GM12878 (cell line): ENCODE measurements at regions not wholly inside any gene's neighbourhood (a gene's known extent, or its start where the extent isn't known, plus 50 kb on each side); places are given as distances from the start of the nearest gene placed in this dataset.

Experiments used
- ATAC-seq: fragments of 200-7000 bp; cut with Tn5 transposase; 3 replicates; pipeline ENCODE4 v1.9.1; 2020; ENCODE audit warnings: mild to moderate bottlenecking, moderate library complexity
- BruUV-seq: library from RNA; stranded (reverse); fragments of 400-500 nt; replicated peaks from 2 replicates; lab custom pipeline; 2021; lab: Mats Ljungman, UMichigan
- CTCF ChIA-PET: fragments of 300-600 bp; sonication (Branson Sonifier 250); formaldehyde crosslinking; extraction: SDS; loops from one replicate; lab custom pipeline; 2021; ENCODE audit warnings: inconsistent platforms; lab: Yijun Ruan, JAX
- POLR2A ChIA-PET: fragments of 350-600 bp; formaldehyde crosslinking; extraction: SDS; loops from one replicate; lab custom pipeline; 2021; ENCODE audit warnings: inconsistent platforms; lab: Charles Lee
- RAD21 ChIA-PET: fragments of 300-600 bp; sonication (Branson Sonifier 250); formaldehyde crosslinking; loops from one replicate; lab custom pipeline; 2023; ENCODE audit warnings: antibody characterized with exemption; ENCODE audit not compliant: unreplicated experiment; lab: Charles Lee
- SMC1A ChIA-PET: fragments of 300-600 bp; sonication (Branson Sonifier 250); formaldehyde crosslinking; loops from one replicate; lab custom pipeline; 2023; ENCODE audit not compliant: unreplicated experiment, uncharacterized antibody; lab: Charles Lee
- DNase-seq: peaks from one replicate; pipeline ENCODE4 v3.0.0-alpha.2; 2011; ENCODE audit warnings: low read depth, low spot score
- FAIRE-seq: peaks from 3 replicates; lab custom pipeline; 2011; peaks lifted over from hg19 to GRCh38; lab: Jason Lieb, UNC
- H2AFZ ChIP-seq: 2 replicates; pipeline ENCODE4 v1.6.0; 2011; ENCODE audit warnings: low read depth, low read length, control low read depth; ENCODE audit not compliant: control insufficient read depth
- H3K27ac ChIP-seq: 2 replicates; pipeline ENCODE4 v1.5.1; 2011; ENCODE audit warnings: control low read depth; ENCODE audit not compliant: control insufficient read depth, insufficient read depth
- H3K27me3 ChIP-seq, 2 experiments: replicated peaks in 1 of 2; 2 replicates each; pipeline versions ENCODE4 v1.6.0 to v1.6.1; 2011; ENCODE audit warnings: low read length in 1 of 2; ENCODE audit not compliant: control insufficient read depth in 2 of 2, insufficient read depth in 2 of 2
- H3K36me3 ChIP-seq, 2 experiments: 2 replicates each; pipeline ENCODE4 v1.5.1; 2011; ENCODE audit warnings: low read length in 1 of 2; ENCODE audit not compliant: control insufficient read depth in 2 of 2, insufficient read depth in 2 of 2
- H3K4me1 ChIP-seq: 2 replicates; pipeline ENCODE4 v1.6.1; 2011; ENCODE audit warnings: mild to moderate bottlenecking, low read length, moderate library complexity, mixed read lengths; ENCODE audit not compliant: control insufficient read depth, insufficient read depth
- H3K4me2 ChIP-seq: 2 replicates; pipeline ENCODE4 v1.6.0; 2011; ENCODE audit warnings: control low read depth; ENCODE audit not compliant: control insufficient read depth, insufficient read depth
- H3K4me3 ChIP-seq: fragments of 200-600 bp; sonication (generic); 2 replicates; pipeline ENCODE4 v1.5.1; 2016
- H3K79me2 ChIP-seq: 2 replicates; pipeline ENCODE4 v1.6.0; 2011; ENCODE audit warnings: low read length; ENCODE audit not compliant: control insufficient read depth, insufficient read depth
- H3K9ac ChIP-seq: 2 replicates; pipeline ENCODE4 v1.8.0; 2011; ENCODE audit warnings: low read length, control low read depth, mixed read lengths; ENCODE audit not compliant: control insufficient read depth, insufficient read depth
- H3K9me3 ChIP-seq: replicated peaks from 3 replicates; pipeline ENCODE4 v1.5.1; 2011; ENCODE audit warnings: mild to moderate bottlenecking, low read length; ENCODE audit not compliant: control insufficient read depth, insufficient read depth
- H4K20me1 ChIP-seq: 2 replicates; pipeline ENCODE4 v1.6.0; 2011; ENCODE audit not compliant: control insufficient read depth, insufficient read depth
- CBFB ChIP-seq: IDR thresholded peaks from 2 replicates; pipeline ENCODE4 v1.6.1; 2016; ENCODE audit warnings: antibody characterized with exemption, low read depth
- EED ChIP-seq: sonication (generic); IDR thresholded peaks from 2 replicates; pipeline ENCODE4 v1.6.1; 2016; ENCODE audit warnings: antibody characterized with exemption, low read depth
- HDGF ChIP-seq: fragments of 450-650 bp; IDR thresholded peaks from 2 replicates; pipeline ENCODE4 v1.6.1; 2016; ENCODE audit warnings: antibody characterized with exemption
- MTA3 ChIP-seq: IDR thresholded peaks from 2 replicates; pipeline ENCODE4 v1.6.1; 2012; ENCODE audit warnings: low read length, inconsistent platforms, borderline replicate concordance
- PAX5 ChIP-seq: IDR thresholded peaks from 2 replicates; pipeline ENCODE4 v1.6.1; 2011; ENCODE audit warnings: low read depth, low read length, borderline replicate concordance
- in situ Hi-C: fragments of 300-500 bp; cut with MboI; formaldehyde crosslinking; loops from 9 replicates; pipeline ENCODE4 v1.14.3; 2018; ENCODE audit warnings: mixed read lengths
- intact Hi-C: fragments of 100-400 bp; cut with micrococcal nuclease; formaldehyde crosslinking; loops from one replicate; pipeline ENCODE4 v1.14.2; 2022; ENCODE audit not compliant: unreplicated experiment
- TF ChIP-seq, protein P1 (sequence below): fragments of 450-650 bp; IDR thresholded peaks from 2 replicates; pipeline ENCODE4 v1.6.1; 2016; ENCODE audit warnings: mild to moderate bottlenecking

DNA sequence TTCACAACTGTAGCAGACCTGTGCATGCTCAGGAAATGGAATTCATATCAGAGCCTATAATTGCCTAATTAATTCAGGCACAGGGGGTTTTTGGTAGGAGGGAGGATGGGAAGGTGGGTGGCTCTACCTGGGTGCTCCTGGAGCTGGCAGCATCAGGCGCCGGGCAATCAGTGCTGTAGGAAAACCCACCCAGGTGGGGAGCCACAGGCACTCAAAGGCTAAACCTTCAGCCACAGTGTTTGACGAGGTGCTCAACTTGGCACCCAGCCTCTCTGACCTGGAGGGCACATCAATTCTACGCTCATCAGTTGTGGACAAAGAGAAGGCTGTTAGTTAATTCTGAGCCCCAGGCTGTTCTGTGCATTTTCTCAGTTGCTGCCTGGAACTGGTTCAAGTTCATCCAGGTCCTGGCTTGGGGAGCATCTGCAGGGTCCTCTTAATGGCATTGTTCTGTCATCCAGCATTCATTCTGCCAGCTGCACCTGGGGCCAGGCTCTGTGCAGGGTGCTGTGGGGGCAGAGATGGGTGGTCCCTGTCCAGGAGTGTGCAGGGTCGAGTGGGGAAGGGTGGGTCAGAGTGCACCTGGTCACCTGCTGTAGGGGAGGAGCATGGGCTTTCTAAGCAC lies 54.1 kb upstream of the NPTX2 start (continued):
- no peak for TF ChIP-seq HDGF
- TF ChIP-seq PAX5: no peak
- no peak for TF ChIP-seq MTA3

DNA sequence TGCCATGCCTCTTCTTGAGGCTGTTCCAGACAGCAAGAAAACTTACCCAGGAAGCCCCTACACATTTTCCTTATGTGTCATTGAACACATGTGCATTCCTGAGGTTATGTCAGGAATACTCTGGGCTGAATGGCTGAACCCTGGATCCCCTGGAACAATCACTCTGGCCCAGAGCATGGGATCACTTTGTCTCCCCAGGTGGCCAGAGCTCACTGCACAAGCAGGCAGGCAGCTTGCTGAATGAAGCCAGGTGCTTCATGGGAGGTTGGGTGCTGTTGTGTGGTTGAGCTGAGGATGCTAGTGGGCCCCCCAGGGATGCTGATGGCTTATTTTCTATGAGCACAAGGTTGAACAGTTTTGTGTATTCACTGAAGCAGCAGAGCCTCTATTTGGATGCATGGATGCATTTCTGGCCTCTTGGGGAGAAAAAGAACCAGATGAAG lies 54.7 kb upstream of the NPTX2 start:
- SMC1A ChIA-PET: no interaction called here
- H3K36me3 ChIP-seq: no peaks in the 10 kb centered on the region
- DNase-seq (no peak), ATAC-seq (no peak), FAIRE-seq (no peak)
- intact Hi-C loops: no loop called here
- no peaks in the 10 kb centered on the region for H3K79me2 ChIP-seq
- no peak overlapping the region for H3K9ac ChIP-seq
- peaks cover 2% of the 10 kb centered on the region; the same call in 1 of the 3 replicates for H3K9me3 ChIP-seq
- no peak overlapping the region for H3K4me2 ChIP-seq
- no peaks in the 10 kb centered on the region; a peak in 1 of 4 replicates for H3K27me3 ChIP-seq
- no peak overlapping the region for H3K27ac ChIP-seq
- POLR2A ChIA-PET: no interaction called here
- RAD21 ChIA-PET: no interaction called here
- H3K4me3 ChIP-seq: no peak overlapping the region
- H4K20me1 ChIP-seq: no peaks in the 10 kb centered on the region
- BruUV-seq: no TSS peak
- TF ChIP-seq, protein P1, sequence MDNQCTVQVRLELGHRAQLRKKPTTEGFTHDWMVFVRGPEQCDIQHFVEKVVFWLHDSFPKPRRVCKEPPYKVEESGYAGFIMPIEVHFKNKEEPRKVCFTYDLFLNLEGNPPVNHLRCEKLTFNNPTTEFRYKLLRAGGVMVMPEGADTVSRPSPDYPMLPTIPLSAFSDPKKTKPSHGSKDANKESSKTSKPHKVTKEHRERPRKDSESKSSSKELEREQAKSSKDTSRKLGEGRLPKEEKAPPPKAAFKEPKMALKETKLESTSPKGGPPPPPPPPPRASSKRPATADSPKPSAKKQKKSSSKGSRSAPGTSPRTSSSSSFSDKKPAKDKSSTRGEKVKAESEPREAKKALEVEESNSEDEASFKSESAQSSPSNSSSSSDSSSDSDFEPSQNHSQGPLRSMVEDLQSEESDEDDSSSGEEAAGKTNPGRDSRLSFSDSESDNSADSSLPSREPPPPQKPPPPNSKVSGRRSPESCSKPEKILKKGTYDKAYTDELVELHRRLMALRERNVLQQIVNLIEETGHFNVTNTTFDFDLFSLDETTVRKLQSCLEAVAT: no peak
- TF ChIP-seq EED (no peak), CBFB (no peak)
- TF ChIP-seq, all 136 proteins: peak for 0
- Histone ChIP-seq H3K4me1 (no peaks in the 10 kb centered on the region), H2AFZ (no peak overlapping the region)
- in situ Hi-C loops: no loop called here
- CTCF ChIA-PET: no interaction called here
